ENCODE measurements at regions not wholly inside any gene's neighbourhood (a gene's known extent, or its start where the extent isn't known, plus 50 kb on each side); places are given as distances from the start of the nearest gene placed in this dataset.
A peak's percentile ranks its signal among the peaks of the same experiment; 100 is the strongest.
"Not testable (repeated sequence)": the region's sequence is repeated elsewhere in the genome, so short reads cannot be mapped to it uniquely, and the experiment has no call there.

GRCh38 chr11:34830648-34831047 lies 85.5 kb downstream of the APIP start:
- DNase-seq (ENCODE audit: low read depth): peak; percentile 59

GRCh38 chr11:34830035-34830434 lies 86.1 kb downstream of the APIP start:
- no peak for DNase-seq (ENCODE audit: low read depth)

- DNase-seq (ENCODE audit: low read depth): no peak
Observed at GRCh38 chr11:34827228-34827627, 89.0 kb downstream of the APIP start.

GRCh38 chr11:34826384-34826726 lies 89.8 kb downstream of the APIP start:
- DNase-seq (ENCODE audit: low read depth): no peak

- no peak for DNase-seq (ENCODE audit: low read depth)
Observed at GRCh38 chr11:34825670-34826383, 90.4 kb downstream of the APIP start.

- DNase-seq (ENCODE audit: low read depth): no peak
Observed at GRCh38 chr11:34825315-34825669, 90.9 kb downstream of the APIP start.

GRCh38 chr11:34824425-34824824 lies 91.8 kb downstream of the APIP start:
- DNase-seq (ENCODE audit: low read depth): no peak

GRCh38 chr11:34823639-34824038 lies 92.5 kb downstream of the APIP start:
- no peak for DNase-seq (ENCODE audit: low read depth)

GRCh38 chr11:34823197-34823596 lies 93.0 kb downstream of the APIP start:
- no peak for DNase-seq (ENCODE audit: low read depth)

GRCh38 chr11:34819740-34820482 lies 96.3 kb downstream of the APIP start:
- peak; percentile 77 for DNase-seq (ENCODE audit: low read depth)

GRCh38 chr11:34817812-34818211 lies 98.4 kb downstream of the APIP start:
- not testable (repeated sequence) for DNase-seq (ENCODE audit: low read depth)

- no peak for DNase-seq (ENCODE audit: low read depth)
Observed at GRCh38 chr11:34816698-34817213, 99.4 kb downstream of the APIP start.

- DNase-seq (ENCODE audit: low read depth): no peak
Observed at GRCh38 chr11:34812905-34813576, 103.1 kb downstream of the APIP start.

- DNase-seq (ENCODE audit: low read depth): no peak
Observed at GRCh38 chr11:34811858-34812257, 104.3 kb downstream of the APIP start.

GRCh38 chr11:34810107-34810562 lies 106.0 kb downstream of the APIP start:
- DNase-seq (ENCODE audit: low read depth): no peak

- peak; percentile 82 for DNase-seq (ENCODE audit: low read depth)
Observed at GRCh38 chr11:34809191-34810106, 106.7 kb downstream of the APIP start.

GRCh38 chr11:34806875-34807274 lies 109.3 kb downstream of the APIP start:
- no peak for DNase-seq (ENCODE audit: low read depth)

- no peak for DNase-seq (ENCODE audit: low read depth)
Observed at GRCh38 chr11:34805937-34806336, 110.2 kb downstream of the APIP start.

- DNase-seq (ENCODE audit: low read depth): no peak
Observed at GRCh38 chr11:34799848-34800247, 116.3 kb downstream of the APIP start.

- DNase-seq (ENCODE audit: low read depth): no peak
Observed at GRCh38 chr11:34798985-34799384, 117.2 kb downstream of the APIP start.

- DNase-seq (ENCODE audit: low read depth): not testable (repeated sequence)
Observed at GRCh38 chr11:34797497-34797896, 118.7 kb downstream of the APIP start.

- DNase-seq (ENCODE audit: low read depth): no peak
Observed at GRCh38 chr11:34795641-34796040, 120.5 kb downstream of the APIP start.

Measured in amniotic epithelial cell (primary cell).